Nephron progenitor cell (in vitro differentiated cells): ENCODE measurements at regions not wholly inside any gene's neighbourhood (a gene's known extent, or its start where the extent isn't known, plus 50 kb on each side); places are given as distances from the start of the nearest gene placed in this dataset.

Experiments used
- DNase-seq: peaks from one replicate; pipeline ENCODE4 v3.0.0; 2021
- H3K27ac Mint-ChIP-seq: 2 replicates; pipeline ENCODE4 v1.8.0; 2021; ENCODE audit warnings: mild to moderate bottlenecking, moderate library complexity, mixed read lengths
- H3K27me3 Mint-ChIP-seq: 2 replicates; pipeline ENCODE4 v1.8.0; 2021; ENCODE audit warnings: mild to moderate bottlenecking, low read depth, mixed read lengths; ENCODE audit not compliant: poor library complexity
- H3K36me3 Mint-ChIP-seq: 2 replicates; pipeline ENCODE4 v1.8.0; 2021; ENCODE audit warnings: low read depth, mixed read lengths
- H3K4me1 Mint-ChIP-seq: 2 replicates; pipeline ENCODE4 v1.8.0; 2021; ENCODE audit warnings: mixed read lengths
- H3K4me3 Mint-ChIP-seq: 2 replicates; pipeline ENCODE4 v1.8.0; 2021; ENCODE audit warnings: mild to moderate bottlenecking, moderate library complexity, mixed read lengths
- H3K9me3 Mint-ChIP-seq: 2 replicates; pipeline ENCODE4 v1.8.0; 2021; ENCODE audit warnings: mild to moderate bottlenecking, moderate library complexity, mixed read lengths
- CTCF ChIP-seq: fragments of 200-600 bp; sonication (generic); IDR thresholded peaks from 2 replicates; pipeline ENCODE4 v1.5.0; 2021; ENCODE audit warnings: antibody characterized with exemption

GRCh38 chr21:38921511-38922251, 116.0 kb downstream of the ETS2 start:
- Mint-ChIP-seq H3K9me3 (peaks cover 3% of the 10 kb centered on the region), H3K4me3 (no peak overlapping the region), H3K4me1 (peaks cover 26% of the 10 kb centered on the region), H3K27ac (no peak overlapping the region), H3K36me3 (no peaks in the 10 kb centered on the region), H3K27me3 (peaks cover 9% of the 10 kb centered on the region)
- TF ChIP-seq CTCF = no peak
- no peak for DNase-seq

- peaks cover 23% of the 10 kb centered on the region for H3K4me1 Mint-ChIP-seq
- no peaks in the 10 kb centered on the region for H3K9me3 Mint-ChIP-seq
- no peak overlapping the region for H3K4me3 Mint-ChIP-seq
- no peak overlapping the region for H3K27ac Mint-ChIP-seq
- no peaks in the 10 kb centered on the region for H3K36me3 Mint-ChIP-seq
- peaks cover 9% of the 10 kb centered on the region for H3K27me3 Mint-ChIP-seq
- DNase-seq = no peak
- no peak for TF ChIP-seq CTCF
These were observed 115.1 kb downstream of the ETS2 start for GRCh38 chr21:38920631-38921398.

- no peak for TF ChIP-seq CTCF
- H3K4me1 Mint-ChIP-seq = peaks cover 19% of the 10 kb centered on the region
- H3K9me3 Mint-ChIP-seq = no peaks in the 10 kb centered on the region
- H3K27ac Mint-ChIP-seq = no peak overlapping the region
- DNase-seq = no peak
- no peak overlapping the region for H3K4me3 Mint-ChIP-seq
- peaks cover 11% of the 10 kb centered on the region for H3K27me3 Mint-ChIP-seq
- no peaks in the 10 kb centered on the region for H3K36me3 Mint-ChIP-seq
These were observed 113.0 kb downstream of the ETS2 start for GRCh38 chr21:38918607-38919346.

- Mint-ChIP-seq H3K27me3 (peaks cover 14% of the 10 kb centered on the region), H3K4me3 (no peak overlapping the region), H3K27ac (no peak overlapping the region), H3K9me3 (no peaks in the 10 kb centered on the region), H3K36me3 (no peaks in the 10 kb centered on the region), H3K4me1 (peaks cover 19% of the 10 kb centered on the region)
- no peak for DNase-seq
- no peak for TF ChIP-seq CTCF
These were observed 111.5 kb downstream of the ETS2 start for GRCh38 chr21:38917043-38917774.

GRCh38 chr21:38916214-38916964, 110.7 kb downstream of the ETS2 start:
- Mint-ChIP-seq H3K36me3 (no peaks in the 10 kb centered on the region), H3K27me3 (peaks cover 21% of the 10 kb centered on the region), H3K27ac (no peak overlapping the region), H3K9me3 (no peaks in the 10 kb centered on the region), H3K4me1 (peaks cover 19% of the 10 kb centered on the region), H3K4me3 (no peak overlapping the region)
- DNase-seq = no peak
- TF ChIP-seq CTCF = no peak
